ENCODE measurements at regions not wholly inside any gene's neighbourhood (a gene's known extent, or its start where the extent isn't known, plus 50 kb on each side); places are given as distances from the start of the nearest gene placed in this dataset.

- Histone ChIP-seq H3K27ac (no peak overlapping the region), H3K4me3 (no peak overlapping the region)
- TF ChIP-seq, protein P1, sequence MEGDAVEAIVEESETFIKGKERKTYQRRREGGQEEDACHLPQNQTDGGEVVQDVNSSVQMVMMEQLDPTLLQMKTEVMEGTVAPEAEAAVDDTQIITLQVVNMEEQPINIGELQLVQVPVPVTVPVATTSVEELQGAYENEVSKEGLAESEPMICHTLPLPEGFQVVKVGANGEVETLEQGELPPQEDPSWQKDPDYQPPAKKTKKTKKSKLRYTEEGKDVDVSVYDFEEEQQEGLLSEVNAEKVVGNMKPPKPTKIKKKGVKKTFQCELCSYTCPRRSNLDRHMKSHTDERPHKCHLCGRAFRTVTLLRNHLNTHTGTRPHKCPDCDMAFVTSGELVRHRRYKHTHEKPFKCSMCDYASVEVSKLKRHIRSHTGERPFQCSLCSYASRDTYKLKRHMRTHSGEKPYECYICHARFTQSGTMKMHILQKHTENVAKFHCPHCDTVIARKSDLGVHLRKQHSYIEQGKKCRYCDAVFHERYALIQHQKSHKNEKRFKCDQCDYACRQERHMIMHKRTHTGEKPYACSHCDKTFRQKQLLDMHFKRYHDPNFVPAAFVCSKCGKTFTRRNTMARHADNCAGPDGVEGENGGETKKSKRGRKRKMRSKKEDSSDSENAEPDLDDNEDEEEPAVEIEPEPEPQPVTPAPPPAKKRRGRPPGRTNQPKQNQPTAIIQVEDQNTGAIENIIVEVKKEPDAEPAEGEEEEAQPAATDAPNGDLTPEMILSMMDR (IDR thresholded peaks at IDR 0.05): no peak
- DNase-seq (ENCODE audit: low spot score): no peak
Observed at GRCh38 chr10:90148116-90148855, 446.9 kb downstream of the KIF20B start.

GRCh38 chr10:90149563-90149962 is 448.2 kb downstream of the KIF20B start:
- no peak overlapping the region for H3K27ac ChIP-seq
- TF ChIP-seq, protein P1 (IDR thresholded peaks at IDR 0.05): no peak
- no peak for DNase-seq (ENCODE audit: low spot score)
- H3K4me3 ChIP-seq: no peak overlapping the region

DNA sequence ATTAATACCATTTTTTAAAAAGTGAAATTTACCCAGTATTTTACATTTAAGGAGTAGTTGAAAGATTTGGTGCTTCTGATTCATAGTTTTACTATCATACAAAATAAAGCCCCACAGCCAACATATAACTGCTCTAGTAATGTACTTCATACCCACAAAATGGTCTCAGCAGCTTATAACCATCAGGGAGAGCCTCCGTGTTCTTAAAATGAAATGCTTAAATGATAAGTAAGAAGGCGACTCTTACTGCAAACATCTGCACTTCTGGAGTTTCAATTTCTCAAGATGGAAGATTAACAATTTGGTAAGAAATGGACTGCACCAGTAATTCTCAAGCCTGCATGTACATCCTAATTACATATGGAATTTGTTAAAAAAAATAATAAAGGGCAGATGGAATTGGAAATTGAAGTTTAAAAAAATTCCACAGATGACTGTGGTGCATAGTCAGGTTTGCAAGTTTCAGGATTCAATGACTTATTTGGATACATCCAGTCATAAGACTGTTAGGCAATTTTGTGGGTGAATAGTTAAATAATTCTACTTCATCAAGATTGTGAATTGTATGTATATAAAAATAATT is 461.0 kb downstream of the KIF20B start:
- TF ChIP-seq, protein P1 (IDR thresholded peaks at IDR 0.05): no peak
- Histone ChIP-seq H3K4me3 (no peak overlapping the region), H3K27ac (no peak overlapping the region)
- DNase-seq (ENCODE audit: low spot score): no peak

DNA sequence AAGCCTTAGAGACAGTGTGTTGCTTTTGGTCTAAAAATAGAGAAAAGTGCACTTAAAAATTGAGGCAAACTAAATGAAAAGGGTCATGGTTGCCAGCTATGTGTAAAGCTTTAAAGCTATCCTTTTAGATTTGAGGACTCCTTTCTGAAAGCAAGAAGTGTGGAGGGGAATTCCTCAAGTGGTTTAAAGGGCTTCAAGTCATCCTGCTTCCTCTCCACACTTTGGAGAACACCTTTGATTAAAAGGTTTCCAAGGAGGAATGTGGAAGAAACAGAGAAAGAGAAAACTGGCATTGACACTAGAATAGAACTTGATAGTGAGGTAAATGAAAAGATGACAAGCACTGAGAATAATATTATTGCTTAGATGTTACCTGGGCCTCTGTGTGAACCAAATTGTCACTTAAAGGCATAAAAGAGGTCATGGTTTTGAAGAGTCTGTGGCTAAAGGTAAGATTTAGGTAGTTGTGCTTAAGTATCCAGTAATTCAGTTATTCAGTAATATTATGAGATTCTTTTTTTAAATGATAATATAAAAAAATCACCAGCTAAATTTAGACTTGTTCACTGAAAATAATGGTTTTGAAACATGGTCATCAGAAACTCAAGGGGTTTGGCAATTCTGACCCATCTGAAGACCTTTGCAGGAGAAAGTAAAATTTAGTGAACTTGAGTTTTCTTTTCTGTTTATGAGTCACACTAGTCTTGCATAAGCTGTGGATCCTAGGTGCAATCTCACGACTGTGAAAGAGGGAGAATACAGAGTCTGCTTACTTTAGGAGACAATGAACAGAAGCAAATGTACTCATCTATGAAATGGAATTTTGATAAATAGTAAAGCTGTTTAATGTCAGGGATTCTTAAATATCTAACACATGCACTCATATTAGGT is 466.0 kb downstream of the KIF20B start:
- no peak overlapping the region for H3K27ac ChIP-seq
- TF ChIP-seq, protein P1 (IDR thresholded peaks at IDR 0.05): no peak
- DNase-seq (ENCODE audit: low spot score): no peak
- H3K4me3 ChIP-seq: no peak overlapping the region

GRCh38 chr10:90168244-90168643 is 466.9 kb downstream of the KIF20B start:
- TF ChIP-seq, protein P1 (IDR thresholded peaks at IDR 0.05): no peak
- H3K27ac ChIP-seq: no peak overlapping the region
- H3K4me3 ChIP-seq: no peak overlapping the region
- no peak for DNase-seq (ENCODE audit: low spot score)

DNA sequence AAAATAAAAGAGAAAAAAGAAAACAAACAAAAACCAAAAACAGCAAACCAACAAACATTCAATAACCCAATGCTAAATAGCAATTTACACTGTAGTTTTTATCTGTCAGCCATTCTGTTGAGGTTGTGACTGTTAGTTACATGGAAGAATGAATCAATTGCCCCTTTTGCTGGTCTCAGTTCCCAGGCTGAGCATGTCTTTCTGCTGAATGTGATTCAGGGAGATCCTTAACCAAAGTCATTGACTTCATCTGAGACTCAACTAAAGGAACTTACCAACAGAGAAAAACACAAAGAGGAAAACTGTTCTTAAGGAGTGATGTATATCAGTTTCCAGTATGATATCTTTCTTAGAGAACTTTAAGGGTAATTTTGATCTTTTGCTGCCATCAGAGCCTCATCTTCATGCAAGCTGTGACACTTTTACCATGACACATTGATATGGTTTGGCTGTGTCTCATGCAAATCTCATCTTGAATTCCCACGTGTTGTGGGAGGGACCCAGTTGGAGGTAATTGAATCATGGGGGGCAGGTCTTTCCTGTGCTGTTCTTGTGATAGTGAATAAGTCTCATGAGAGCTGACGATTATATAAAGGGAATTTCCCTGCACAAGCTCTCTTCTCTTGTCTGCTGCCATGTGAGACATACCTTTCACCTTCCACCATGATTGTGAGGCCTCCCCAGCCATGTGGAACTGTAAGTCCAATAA is 469.8 kb downstream of the KIF20B start:
- H3K4me3 ChIP-seq: no peak overlapping the region
- H3K27ac ChIP-seq: no peak overlapping the region
- no peak for DNase-seq (ENCODE audit: low spot score)
- TF ChIP-seq, protein P1 (IDR thresholded peaks at IDR 0.05): no peak
